Activated naive CD8-positive, alpha-beta T cell treated with anti-CD3 and anti-CD28 coated beads, Interleukin-2, amount 10 ng/mL, durations not matched to agents 7 days and 5 days (primary cell): ENCODE measurements at regions not wholly inside any gene's neighbourhood (a gene's known extent, or its start where the extent isn't known, plus 50 kb on each side); places are given as distances from the start of the nearest gene placed in this dataset.
"Not testable (repeated sequence)": the region's sequence is repeated elsewhere in the genome, so short reads cannot be mapped to it uniquely, and the experiment has no call there.

Experiments used
- ATAC-seq: fragments of 150-1000 bp; cut with Tn5 transposase; one replicate; pipeline ENCODE4 v1.10.0; 2021; ENCODE audit warnings: low read depth, moderate library complexity
- POLR2A ChIA-PET: fragments of 350-600 bp; sonication (Branson Sonifier 250); formaldehyde crosslinking; loops from one replicate; lab custom pipeline; 2021; ENCODE audit warnings: antibody characterized with exemption; lab: Charles Lee
- DNase-seq: peaks from one replicate; pipeline ENCODE4 v3.0.0; 2021
- H3K27ac Mint-ChIP-seq: one replicate; pipeline ENCODE4 v1.8.0; 2022; ENCODE audit warnings: mild to moderate bottlenecking, mixed read lengths
- H3K27me3 Mint-ChIP-seq: one replicate; pipeline ENCODE4 v1.8.0; 2022; ENCODE audit warnings: mild to moderate bottlenecking, moderate library complexity, mixed read lengths
- H3K36me3 Mint-ChIP-seq: one replicate; pipeline ENCODE4 v1.8.0; 2021; ENCODE audit warnings: mild to moderate bottlenecking, mixed read lengths
- H3K4me1 Mint-ChIP-seq: one replicate; pipeline ENCODE4 v1.8.0; 2021; ENCODE audit warnings: mixed read lengths
- H3K4me3 Mint-ChIP-seq: one replicate; pipeline ENCODE4 v1.8.0; 2022; ENCODE audit warnings: mild to moderate bottlenecking, moderate library complexity, mixed read lengths
- H3K9me3 Mint-ChIP-seq: one replicate; pipeline ENCODE4 v1.8.0; 2021; ENCODE audit warnings: mixed read lengths

- no peaks in the 10 kb centered on the region for H3K27me3 Mint-ChIP-seq
- ATAC-seq (no peak), DNase-seq (no peak)
- no peaks in the 10 kb centered on the region for H3K9me3 Mint-ChIP-seq
- H3K4me3 Mint-ChIP-seq: no peak overlapping the region
- no peaks in the 10 kb centered on the region for H3K4me1 Mint-ChIP-seq
- POLR2A ChIA-PET: no interaction called here
- H3K36me3 Mint-ChIP-seq: no peaks in the 10 kb centered on the region
- H3K27ac Mint-ChIP-seq: no peak overlapping the region
Observed at GRCh38 chr3:4151859-4152258, 151.3 kb upstream of the SETMAR start.

- POLR2A ChIA-PET: no interaction called here
- DNase-seq (no peak), ATAC-seq (no peak)
- Mint-ChIP-seq H3K27ac (no peak overlapping the region), H3K27me3 (no peaks in the 10 kb centered on the region), H3K4me1 (no peaks in the 10 kb centered on the region), H3K9me3 (no peaks in the 10 kb centered on the region), H3K4me3 (no peak overlapping the region), H3K36me3 (no peaks in the 10 kb centered on the region)
Observed at GRCh38 chr3:4153771-4154170, 149.4 kb upstream of the SETMAR start.

DNA sequence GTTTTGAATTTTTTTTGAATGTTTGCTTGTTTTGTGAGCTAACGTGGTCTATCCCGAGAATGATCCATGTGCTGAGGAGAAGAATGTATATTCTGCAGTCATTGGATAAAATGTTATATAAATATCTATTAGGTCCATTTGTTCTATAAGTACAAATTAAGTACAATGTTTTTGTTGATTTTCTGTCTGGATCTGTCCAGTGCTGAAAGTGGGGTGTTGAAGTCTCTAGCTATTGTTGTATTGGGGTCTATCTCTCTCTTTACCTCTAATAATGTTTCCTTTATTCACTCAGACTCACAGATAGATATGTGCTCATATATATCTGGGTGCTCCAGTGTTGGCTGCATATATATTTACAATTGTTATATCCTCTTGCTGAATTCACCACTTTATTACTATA is 144.8 kb upstream of the SETMAR start:
- no peaks in the 10 kb centered on the region for H3K36me3 Mint-ChIP-seq
- H3K4me1 Mint-ChIP-seq: no peaks in the 10 kb centered on the region
- DNase-seq: no peak
- no peaks in the 10 kb centered on the region for H3K27me3 Mint-ChIP-seq
- POLR2A ChIA-PET: no interaction called here
- H3K27ac Mint-ChIP-seq: no peak overlapping the region
- ATAC-seq: no peak
- no peaks in the 10 kb centered on the region for H3K9me3 Mint-ChIP-seq
- H3K4me3 Mint-ChIP-seq: no peak overlapping the region

DNA sequence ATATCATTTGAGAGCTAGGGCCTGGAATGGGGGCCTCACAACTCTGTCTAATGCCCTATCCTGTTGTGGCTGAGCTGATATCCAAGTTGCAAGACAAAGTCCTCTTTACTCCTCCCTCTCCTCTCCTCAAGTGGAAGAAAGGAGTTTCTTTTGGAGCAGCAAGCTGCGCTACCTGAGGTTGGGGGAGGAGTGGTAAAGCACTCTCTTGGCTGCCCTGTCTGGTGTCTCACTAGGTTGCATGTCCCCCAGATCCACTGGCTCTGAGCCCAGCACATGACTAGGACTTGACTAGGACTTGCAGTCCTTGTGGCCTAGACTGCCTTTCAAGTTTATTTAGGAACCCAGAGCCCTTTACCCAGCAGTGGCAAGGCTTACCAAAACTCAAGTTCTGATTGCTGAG is 141.1 kb upstream of the SETMAR start:
- H3K27me3 Mint-ChIP-seq: no peaks in the 10 kb centered on the region
- POLR2A ChIA-PET: no interaction called here

GRCh38 chr3:4163011-4163410 is 140.2 kb upstream of the SETMAR start:
- ATAC-seq: no peak
- Mint-ChIP-seq H3K4me3 (no peak overlapping the region), H3K27ac (no peak overlapping the region), H3K9me3 (peaks cover 2% of the 10 kb centered on the region), H3K27me3 (no peaks in the 10 kb centered on the region), H3K4me1 (no peaks in the 10 kb centered on the region), H3K36me3 (no peaks in the 10 kb centered on the region)
- no peak for DNase-seq
- POLR2A ChIA-PET: no interaction called here

More for the DNA sequence above, 141.1 kb upstream of the SETMAR start:
- no peak overlapping the region for H3K4me3 Mint-ChIP-seq
- DNase-seq (no peak), ATAC-seq (no peak)
- peaks cover 2% of the 10 kb centered on the region for H3K9me3 Mint-ChIP-seq
- no peaks in the 10 kb centered on the region for H3K36me3 Mint-ChIP-seq
- no peaks in the 10 kb centered on the region for H3K4me1 Mint-ChIP-seq
- H3K27ac Mint-ChIP-seq: no peak overlapping the region

DNA sequence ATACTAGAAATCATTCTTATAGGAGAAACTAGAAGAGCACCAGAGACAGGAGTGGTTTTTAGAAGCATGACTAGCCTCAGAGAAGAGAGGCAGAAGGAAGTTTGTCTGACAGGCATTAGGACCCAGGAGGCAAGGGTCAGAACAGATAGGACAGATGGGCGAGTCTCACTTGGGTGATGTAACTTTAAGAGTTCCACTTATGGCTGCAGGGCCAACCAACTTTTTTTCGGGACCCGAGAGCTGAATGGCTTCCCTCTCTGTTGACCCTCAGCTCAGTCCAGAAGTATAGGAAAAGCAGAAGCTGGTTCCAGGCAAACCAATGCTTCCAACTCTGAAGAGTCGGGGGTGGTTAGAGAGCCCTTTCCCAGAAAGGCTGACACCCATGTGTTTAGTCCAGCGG is 136.6 kb upstream of the SETMAR start:
- Mint-ChIP-seq H3K36me3 (no peaks in the 10 kb centered on the region), H3K4me1 (no peaks in the 10 kb centered on the region), H3K27me3 (no peaks in the 10 kb centered on the region), H3K27ac (no peak overlapping the region), H3K9me3 (peaks cover 2% of the 10 kb centered on the region), H3K4me3 (no peak overlapping the region)
- ATAC-seq (no peak), DNase-seq (no peak)
- POLR2A ChIA-PET: no interaction called here

GRCh38 chr3:4167230-4167629 is 135.9 kb upstream of the SETMAR start:
- not testable (repeated sequence) for H3K27ac Mint-ChIP-seq, H3K4me1 Mint-ChIP-seq

DNA sequence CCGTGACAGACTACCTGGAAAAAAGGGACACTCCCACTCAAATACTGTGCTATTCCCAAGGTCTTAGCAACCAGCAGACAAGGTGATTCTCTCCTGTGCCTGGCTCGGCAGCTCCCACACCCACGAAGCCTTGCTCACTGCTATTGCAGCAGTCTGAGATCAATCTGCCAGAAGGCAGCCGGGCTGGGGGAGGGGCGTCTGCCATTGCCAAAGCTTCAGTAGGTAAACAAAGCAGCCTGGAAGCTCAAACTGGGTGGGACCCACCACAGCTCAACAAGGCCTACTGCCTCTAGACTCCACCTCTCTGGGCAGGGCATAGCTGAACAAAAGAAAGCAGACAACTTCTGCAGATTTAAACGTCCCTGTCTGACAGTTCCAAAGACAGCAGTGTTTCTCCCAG is 128.4 kb upstream of the SETMAR start:
- POLR2A ChIA-PET: no interaction called here
- H3K27ac Mint-ChIP-seq: no peak overlapping the region
- no peak overlapping the region for H3K4me3 Mint-ChIP-seq
- ATAC-seq (no peak), DNase-seq (no peak)
- no peaks in the 10 kb centered on the region for H3K27me3 Mint-ChIP-seq
- H3K9me3 Mint-ChIP-seq: peaks cover 15% of the 10 kb centered on the region
- H3K4me1 Mint-ChIP-seq: no peaks in the 10 kb centered on the region
- H3K36me3 Mint-ChIP-seq: no peaks in the 10 kb centered on the region

More at GRCh38 chr3:4167230-4167629, 135.9 kb upstream of the SETMAR start:
- H3K9me3 Mint-ChIP-seq, H3K27me3 Mint-ChIP-seq, DNase-seq, POLR2A ChIA-PET, ATAC-seq, H3K4me3 Mint-ChIP-seq, H3K36me3 Mint-ChIP-seq: not testable (repeated sequence)

GRCh38 chr3:4191971-4192370 is 111.2 kb upstream of the SETMAR start:
- ATAC-seq: no peak
- H3K27ac Mint-ChIP-seq: no peak overlapping the region
- no peaks in the 10 kb centered on the region for H3K36me3 Mint-ChIP-seq
- POLR2A ChIA-PET: no interaction called here
- H3K4me3 Mint-ChIP-seq: no peak overlapping the region
- no peaks in the 10 kb centered on the region for H3K4me1 Mint-ChIP-seq
- DNase-seq: no peak
- peaks cover 7% of the 10 kb centered on the region for H3K9me3 Mint-ChIP-seq
- no peaks in the 10 kb centered on the region for H3K27me3 Mint-ChIP-seq

DNA sequence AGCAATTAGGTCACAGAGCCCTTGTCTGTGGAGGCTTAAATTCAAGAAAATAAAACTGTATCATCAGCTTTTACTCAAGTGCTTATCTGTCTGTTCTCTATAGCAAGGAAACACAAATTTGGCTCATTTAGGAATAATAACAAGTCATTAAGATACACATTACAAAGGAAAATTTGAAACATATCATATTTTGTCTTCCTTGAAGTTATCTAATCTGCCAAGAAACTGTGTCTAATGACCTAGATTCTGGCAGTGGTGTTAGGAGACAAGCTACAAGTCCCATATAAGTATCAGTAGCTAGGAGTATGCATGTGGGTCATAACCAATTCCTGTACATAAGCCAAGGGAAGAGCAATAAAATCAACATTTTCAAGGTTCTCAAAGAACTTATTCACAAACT is 108.2 kb upstream of the SETMAR start:
- H3K9me3 Mint-ChIP-seq: peaks cover 7% of the 10 kb centered on the region
- no peaks in the 10 kb centered on the region for H3K27me3 Mint-ChIP-seq
- DNase-seq (no peak), ATAC-seq (no peak)
- H3K36me3 Mint-ChIP-seq: no peaks in the 10 kb centered on the region
- no peak overlapping the region for H3K4me3 Mint-ChIP-seq
- POLR2A ChIA-PET: no interaction called here
- no peak overlapping the region for H3K27ac Mint-ChIP-seq
- no peaks in the 10 kb centered on the region for H3K4me1 Mint-ChIP-seq

GRCh38 chr3:4196506-4197147 is 106.5 kb upstream of the SETMAR start:
- POLR2A ChIA-PET: no interaction called here
- peaks cover 4% of the 10 kb centered on the region for H3K9me3 Mint-ChIP-seq
- ATAC-seq: no peak
- no peak for DNase-seq
- no peaks in the 10 kb centered on the region for H3K4me1 Mint-ChIP-seq
- H3K4me3 Mint-ChIP-seq: no peak overlapping the region
- no peak overlapping the region for H3K27ac Mint-ChIP-seq
- H3K36me3 Mint-ChIP-seq: no peaks in the 10 kb centered on the region
- no peaks in the 10 kb centered on the region for H3K27me3 Mint-ChIP-seq

- no peaks in the 10 kb centered on the region for H3K36me3 Mint-ChIP-seq
- POLR2A ChIA-PET: no interaction called here
- no peaks in the 10 kb centered on the region for H3K9me3 Mint-ChIP-seq
- H3K27me3 Mint-ChIP-seq: no peaks in the 10 kb centered on the region
- H3K27ac Mint-ChIP-seq: no peak overlapping the region
- H3K4me3 Mint-ChIP-seq: no peak overlapping the region
- H3K4me1 Mint-ChIP-seq: no peaks in the 10 kb centered on the region
- ATAC-seq (no peak), DNase-seq (no peak)
Observed at GRCh38 chr3:4197670-4198069, 105.5 kb upstream of the SETMAR start.

GRCh38 chr3:4198491-4198890 is 104.7 kb upstream of the SETMAR start:
- H3K27ac Mint-ChIP-seq: no peak overlapping the region
- no peaks in the 10 kb centered on the region for H3K27me3 Mint-ChIP-seq
- ATAC-seq (no peak), DNase-seq (no peak)
- H3K9me3 Mint-ChIP-seq: peaks cover 1% of the 10 kb centered on the region
- H3K4me3 Mint-ChIP-seq: no peak overlapping the region
- no peaks in the 10 kb centered on the region for H3K4me1 Mint-ChIP-seq
- POLR2A ChIA-PET: no interaction called here
- no peaks in the 10 kb centered on the region for H3K36me3 Mint-ChIP-seq

- H3K36me3 Mint-ChIP-seq, H3K4me1 Mint-ChIP-seq, H3K4me3 Mint-ChIP-seq, H3K9me3 Mint-ChIP-seq, H3K27ac Mint-ChIP-seq, ATAC-seq, H3K27me3 Mint-ChIP-seq, DNase-seq, POLR2A ChIA-PET: not testable (repeated sequence)
Observed at GRCh38 chr3:4204776-4205175, 98.4 kb upstream of the SETMAR start.

GRCh38 chr3:4207672-4208071 is 95.5 kb upstream of the SETMAR start:
- Mint-ChIP-seq H3K27me3 (no peaks in the 10 kb centered on the region), H3K36me3 (no peaks in the 10 kb centered on the region), H3K27ac (no peak overlapping the region), H3K9me3 (peaks cover 1% of the 10 kb centered on the region), H3K4me1 (no peaks in the 10 kb centered on the region), H3K4me3 (no peak overlapping the region)
- ATAC-seq (no peak), DNase-seq (no peak)
- POLR2A ChIA-PET: no interaction called here
